Gastrocnemius medialis (tissue), 4 donors: ENCODE measurements at regions not wholly inside any gene's neighbourhood (a gene's known extent, or its start where the extent isn't known, plus 50 kb on each side); places are given as distances from the start of the nearest gene placed in this dataset.

Experiments
- ATAC-seq, 2 donors: fragments of 150-250 bp; one replicate each; pipeline ENCODE4 v1.9.1; 2016
- DNase-seq, 2 donors: peaks; one replicate each; pipeline ENCODE4 v3.0.0-alpha.2; 2019
- H3K27ac ChIP-seq, 4 donors: fragments of 200-600 bp; sonication (generic); 1 replicate in 1 of 4; 2 replicates in 3 of 4; pipeline ENCODE4 v1.5.1; 2016 to 2018; ENCODE audit warnings: mild to moderate bottlenecking in 2 of 4, moderate library complexity in 1 of 4
- H3K27me3 ChIP-seq, 3 donors: fragments of 200-600 bp; sonication (generic) in 2 of 3; 1 replicate in 1 of 3; 2 replicates in 2 of 3; pipeline versions ENCODE4 v1.5.1 to v1.6.0; 2016 to 2019; ENCODE audit warnings: mild to moderate bottlenecking in 1 of 3, moderate library complexity in 1 of 3
- H3K36me3 ChIP-seq, 2 donors: fragments of 200-600 bp; sonication (generic) in 1 of 2; one replicate each; pipeline ENCODE4 v1.5.1; 2017 to 2018
- H3K4me1 ChIP-seq, 2 donors: fragments of 200-600 bp; sonication (generic) in 1 of 2; one replicate each; pipeline ENCODE4 v1.5.1; 2016 to 2017; ENCODE audit warnings: mild to moderate bottlenecking in 2 of 2
- H3K4me3 ChIP-seq, 4 donors: fragments of 200-600 bp; sonication (generic) in 3 of 4; 1 replicate in 1 of 4; 2 replicates in 3 of 4; pipeline ENCODE4 v1.5.1; 2016 to 2019; ENCODE audit warnings: mild to moderate bottlenecking in 2 of 4
- H3K9me3 ChIP-seq, 3 donors: fragments of 200-600 bp; sonication (generic) in 2 of 3; 1 replicate in 1 of 3; 2 replicates in 2 of 3; pipeline ENCODE4 v1.5.1; 2016 to 2019
- CTCF ChIP-seq, 5 experiments: fragments of 450-650 bp in 3 of 5; fragments of 200-600 bp in 2 of 5; sonication (generic) in 2 of 5; IDR thresholded peaks in 4 of 5; conservative IDR thresholded peaks in 1 of 5; 1 replicate in 4 of 5; 2 replicates in 1 of 5; pipeline ENCODE4 v1.5.1; 2016 to 2019; ENCODE audit warnings: antibody characterized with exemption in 5 of 5, mild to moderate bottlenecking in 3 of 5, moderate library complexity in 3 of 5
- POLR2A ChIP-seq, 2 donors: fragments of 450-650 bp; IDR thresholded peaks; one replicate each; pipeline ENCODE4 v1.6.1; 2017; ENCODE audit warnings: antibody characterized with exemption in 2 of 2, mild to moderate bottlenecking in 2 of 2, moderate library complexity in 2 of 2
- in situ Hi-C, 4 donors: fragments of 200-750 bp; cut with MboI; loops; one replicate each; pipeline versions ENCODE4 v1.15.0 to v1.8.0; 2017; ENCODE audit warnings: low sequenced_read_pairs in 4 of 4
- intact Hi-C: fragments of 100-400 bp; cut with DNase I; formaldehyde crosslinking; loops from one replicate; pipeline ENCODE4 v1.15.1; 2023; ENCODE audit warnings: low total_unique reads

GRCh38 chrX:20803971-20804370 lies 537.3 kb upstream of the RPS6KA3 start:
- H3K4me3 ChIP-seq: no peak overlapping the region
- TF ChIP-seq POLR2A (IDR thresholded peaks at IDR 0.05): no peak
- TF ChIP-seq CTCF (IDR thresholded peaks at IDR 0.05 in 4 of 5, conservative IDR thresholded peaks at IDR 0.05 in 1 of 5): no peak
- no peak for DNase-seq
- H3K9me3 ChIP-seq: no peaks in the 10 kb centered on the region
- intact Hi-C loops (no loop called here), in situ Hi-C loops (no loop called here)
- H3K27ac ChIP-seq: no peak overlapping the region
- H3K36me3 ChIP-seq: no peaks in the 10 kb centered on the region
- no peak for ATAC-seq
- H3K27me3 ChIP-seq: no peaks in the 10 kb centered on the region
- H3K4me1 ChIP-seq: no peaks in the 10 kb centered on the region

GRCh38 chrX:20802036-20802435 lies 535.3 kb upstream of the RPS6KA3 start:
- in situ Hi-C loops: no loop called here
- no peaks in the 10 kb centered on the region for H3K4me1 ChIP-seq
- H3K9me3 ChIP-seq: no peaks in the 10 kb centered on the region
- H3K27ac ChIP-seq: no peak overlapping the region
- no peaks in the 10 kb centered on the region for H3K36me3 ChIP-seq
- DNase-seq (no peak), ATAC-seq (no peak)
- TF ChIP-seq CTCF (IDR thresholded peaks at IDR 0.05 in 4 of 5, conservative IDR thresholded peaks at IDR 0.05 in 1 of 5) (no peak), POLR2A (IDR thresholded peaks at IDR 0.05) (no peak)
- no peaks in the 10 kb centered on the region for H3K27me3 ChIP-seq
- no peak overlapping the region for H3K4me3 ChIP-seq
- intact Hi-C loops: no loop called here

- TF ChIP-seq POLR2A (IDR thresholded peaks at IDR 0.05): no peak
- TF ChIP-seq CTCF (IDR thresholded peaks at IDR 0.05 in 4 of 5, conservative IDR thresholded peaks at IDR 0.05 in 1 of 5): no peak
- in situ Hi-C loops: no loop called here
- no peaks in the 10 kb centered on the region for H3K27me3 ChIP-seq
- no peaks in the 10 kb centered on the region for H3K4me1 ChIP-seq
- H3K4me3 ChIP-seq: no peak overlapping the region
- H3K9me3 ChIP-seq: no peaks in the 10 kb centered on the region
- no peaks in the 10 kb centered on the region for H3K36me3 ChIP-seq
- intact Hi-C loops: no loop called here
- ATAC-seq (no peak), DNase-seq (no peak)
- no peak overlapping the region for H3K27ac ChIP-seq
Measured at GRCh38 chrX:20796450-20796849, 529.7 kb upstream of the RPS6KA3 start.

- Histone ChIP-seq H3K4me3 (no peak overlapping the region), H3K27ac (no peak overlapping the region), H3K9me3 (no peaks in the 10 kb centered on the region), H3K36me3 (no peaks in the 10 kb centered on the region), H3K4me1 (no peaks in the 10 kb centered on the region), H3K27me3 (no peaks in the 10 kb centered on the region)
- DNase-seq (no peak), ATAC-seq (no peak)
- intact Hi-C loops: no loop called here
- TF ChIP-seq POLR2A (IDR thresholded peaks at IDR 0.05): no peak
- no peak for TF ChIP-seq CTCF (IDR thresholded peaks at IDR 0.05 in 4 of 5, conservative IDR thresholded peaks at IDR 0.05 in 1 of 5)
- in situ Hi-C loops: no loop called here
Measured at GRCh38 chrX:20789103-20789502, 522.4 kb upstream of the RPS6KA3 start.

DNA sequence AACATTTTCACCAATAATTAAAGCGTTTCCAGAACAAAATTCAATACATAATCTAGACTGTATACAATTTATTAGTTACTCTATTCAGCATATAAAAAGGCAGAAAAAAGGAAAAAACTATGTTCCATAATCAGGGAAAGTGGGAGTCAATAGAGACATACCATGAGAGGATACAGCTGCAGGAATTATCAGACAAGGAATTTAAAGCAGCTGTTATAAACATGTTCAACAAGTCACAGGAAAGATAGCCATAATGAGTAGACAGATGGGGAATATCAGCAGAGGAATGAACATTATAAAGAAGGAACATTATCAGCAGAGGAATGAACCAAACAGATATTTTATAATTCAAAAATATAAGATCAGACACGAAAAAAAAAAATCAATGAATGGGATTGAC lies 500.6 kb upstream of the RPS6KA3 start:
- in situ Hi-C loops (no loop called here), intact Hi-C loops (no loop called here)
- no peak overlapping the region for H3K4me3 ChIP-seq
- H3K27me3 ChIP-seq: no peaks in the 10 kb centered on the region
- H3K9me3 ChIP-seq: no peaks in the 10 kb centered on the region
- no peaks in the 10 kb centered on the region for H3K36me3 ChIP-seq
- H3K4me1 ChIP-seq: no peaks in the 10 kb centered on the region
- ATAC-seq: no peak
- no peak for DNase-seq
- no peak overlapping the region for H3K27ac ChIP-seq
- TF ChIP-seq POLR2A (IDR thresholded peaks at IDR 0.05) (no peak), CTCF (IDR thresholded peaks at IDR 0.05 in 4 of 5, conservative IDR thresholded peaks at IDR 0.05 in 1 of 5) (no peak)
